Esophagus muscularis mucosa (tissue), 4 donors: ENCODE measurements at regions not wholly inside any gene's neighbourhood (a gene's known extent, or its start where the extent isn't known, plus 50 kb on each side); places are given as distances from the start of the nearest gene placed in this dataset.
"Not testable (repeated sequence)": the region's sequence is repeated elsewhere in the genome, so short reads cannot be mapped to it uniquely, and the experiment has no call there.

Experiments used
- DNase-seq: peaks from one replicate; pipeline ENCODE4 v3.0.0-alpha.2; 2017; ENCODE audit errors: extremely low spot score
- H3K27ac ChIP-seq, 4 donors: fragments of 200-600 bp; sonication (generic); replicated peaks in 1 of 4; 1 replicate in 3 of 4; 2 replicates in 1 of 4; pipeline ENCODE4 v1.5.1; 2016 to 2019; ENCODE audit warnings: mild to moderate bottlenecking in 1 of 4
- H3K27me3 ChIP-seq, 4 donors: fragments of 200-600 bp; sonication (generic); one replicate each; pipeline versions ENCODE4 v1.5.1 to v1.6.0; 2016 to 2019
- H3K36me3 ChIP-seq, 4 donors: fragments of 200-600 bp; sonication (generic); one replicate each; pipeline ENCODE4 v1.5.1; 2016 to 2019
- H3K4me1 ChIP-seq, 4 donors: fragments of 200-600 bp; sonication (generic); one replicate each; pipeline ENCODE4 v1.5.1; 2016 to 2019
- H3K4me3 ChIP-seq, 4 donors: fragments of 200-600 bp; sonication (generic); 1 replicate in 2 of 4; 2 replicates in 2 of 4; pipeline ENCODE4 v1.5.1; 2016 to 2019; ENCODE audit warnings: mild to moderate bottlenecking in 4 of 4, moderate library complexity in 1 of 4
- H3K9me3 ChIP-seq, 4 donors: fragments of 200-600 bp; sonication (generic); 1 replicate in 3 of 4; 2 replicates in 1 of 4; pipeline ENCODE4 v1.5.1; 2016 to 2019
- CTCF ChIP-seq, 3 experiments: fragments of 200-600 bp in 2 of 3; fragments of 450-650 bp in 1 of 3; sonication (generic) in 2 of 3; IDR thresholded peaks; one replicate each; pipeline ENCODE4 v1.5.1; 2017 to 2019; ENCODE audit warnings: antibody characterized with exemption in 3 of 3, mild to moderate bottlenecking in 2 of 3, moderate library complexity in 1 of 3
- EP300 ChIP-seq: sonication (generic); formaldehyde crosslinking; IDR thresholded peaks from one replicate; pipeline ENCODE4 v1.6.1; 2017; ENCODE audit warnings: antibody characterized with exemption
- POLR2A ChIP-seq: fragments of 450-650 bp; IDR thresholded peaks from one replicate; pipeline ENCODE4 v1.6.1; 2017; ENCODE audit warnings: antibody characterized with exemption, moderate library complexity, mild to moderate bottlenecking, low read depth
- POLR2AphosphoS5 ChIP-seq, 2 donors: sonication (generic); formaldehyde crosslinking; IDR thresholded peaks; one replicate each; pipeline ENCODE4 v1.6.1; 2017; ENCODE audit warnings: antibody characterized with exemption in 2 of 2
- WGBS: methylation state at CpG from one replicate; pipeline ENCODE4 v1.1.5; 2018; 5-methylcytosine and 5-hydroxymethylcytosine counted together
- intact Hi-C: fragments of 100-400 bp; cut with DNase I; formaldehyde crosslinking; loops from one replicate; pipeline ENCODE4 v1.15.1; 2023

- TF ChIP-seq EP300 (no peak), POLR2A (no peak), POLR2AphosphoS5 (IDR thresholded peaks at IDR 0.05) (no peak), CTCF (IDR thresholded peaks at IDR 0.05) (no peak)
- H3K4me1 ChIP-seq = no peaks in the 10 kb centered on the region
- no peaks in the 10 kb centered on the region for H3K9me3 ChIP-seq
- intact Hi-C loops = no loop called here
- no peaks in the 10 kb centered on the region for H3K27me3 ChIP-seq
- no peak for DNase-seq
- no peaks in the 10 kb centered on the region for H3K36me3 ChIP-seq
- no peak overlapping the region for H3K4me3 ChIP-seq
- no peak overlapping the region for H3K27ac ChIP-seq
Observed at GRCh38 chr18:2244641-2245040, 326.7 kb downstream of the METTL4 start.

- WGBS = 95% methylated on average over 19 of the region's 19 CpGs
- H3K4me3 ChIP-seq, H3K36me3 ChIP-seq, H3K9me3 ChIP-seq, H3K4me1 ChIP-seq, DNase-seq, intact Hi-C loops, H3K27me3 ChIP-seq, H3K27ac ChIP-seq: not testable (repeated sequence)
Observed at GRCh38 chr18:2247101-2247500, 324.2 kb downstream of the METTL4 start.

- Histone ChIP-seq H3K27me3 (no peaks in the 10 kb centered on the region), H3K4me3 (no peak overlapping the region), H3K9me3 (peaks cover 0 to 9% (median 3%) of the 10 kb centered on the region in 4 donors), H3K36me3 (no peaks in the 10 kb centered on the region), H3K4me1 (no peaks in the 10 kb centered on the region), H3K27ac (no peak overlapping the region)
- TF ChIP-seq EP300 (no peak), POLR2AphosphoS5 (IDR thresholded peaks at IDR 0.05) (no peak), POLR2A (no peak), CTCF (IDR thresholded peaks at IDR 0.05) (no peak)
- no peak for DNase-seq
- 78% methylated on average over 3 of the region's 3 CpGs for WGBS
- intact Hi-C loops = no loop called here
Observed at GRCh38 chr18:2254977-2255376, 316.3 kb downstream of the METTL4 start.

- WGBS = 93% methylated on average over 1 of the region's 1 CpG
Observed at GRCh38 chr18:2256577-2256976, 314.7 kb downstream of the METTL4 start.

GRCh38 chr18:2258954-2259353 lies 312.4 kb downstream of the METTL4 start:
- Histone ChIP-seq H3K4me3 (no peak overlapping the region), H3K4me1 (no peaks in the 10 kb centered on the region), H3K27me3 (no peaks in the 10 kb centered on the region), H3K27ac (no peak overlapping the region), H3K36me3 (no peaks in the 10 kb centered on the region), H3K9me3 (peaks cover 0 to 9% (median 3%) of the 10 kb centered on the region in 4 donors)
- intact Hi-C loops = no loop called here
- DNase-seq = no peak
- TF ChIP-seq CTCF (IDR thresholded peaks at IDR 0.05) (no peak), POLR2AphosphoS5 (IDR thresholded peaks at IDR 0.05) (no peak), EP300 (no peak), POLR2A (no peak)
- 47% methylated on average over 6 of the region's 6 CpGs for WGBS

More at GRCh38 chr18:2256577-2256976, 314.7 kb downstream of the METTL4 start:
- Histone ChIP-seq H3K27me3 (no peaks in the 10 kb centered on the region), H3K4me1 (no peaks in the 10 kb centered on the region), H3K36me3 (no peaks in the 10 kb centered on the region), H3K9me3 (peaks cover 0 to 9% (median 3%) of the 10 kb centered on the region in 4 donors), H3K27ac (no peak overlapping the region), H3K4me3 (no peak overlapping the region)
- no peak for DNase-seq
- TF ChIP-seq POLR2A = no peak
- no peak for TF ChIP-seq EP300
- no peak for TF ChIP-seq POLR2AphosphoS5 (IDR thresholded peaks at IDR 0.05)
- no peak for TF ChIP-seq CTCF (IDR thresholded peaks at IDR 0.05)
- intact Hi-C loops = no loop called here
